ENCODE measurements at regions not wholly inside any gene's neighbourhood (a gene's known extent, or its start where the extent isn't known, plus 50 kb on each side); places are given as distances from the start of the nearest gene placed in this dataset.

GRCh38 chr2:192444286-192444838 lies 249.6 kb upstream of the TMEFF2 start (continued):
- TF ChIP-seq CTBP2 (IDR thresholded peaks at IDR 0.05; ENCODE audit: borderline replicate concordance, insufficient read depth, insufficient read length, low read length): no peak
- TF ChIP-seq SIRT6 (IDR thresholded peaks at IDR 0.05; ENCODE audit: low read length): no peak
- no peak for TF ChIP-seq GABPA (IDR thresholded peaks at IDR 0.05; ENCODE audit: borderline replicate concordance, insufficient read depth, low read length)
- no peak for TF ChIP-seq CBX8 (IDR thresholded peaks at IDR 0.05; ENCODE audit: borderline replicate concordance, low read depth, low read length)
- TF ChIP-seq CHD1 (IDR thresholded peaks at IDR 0.05; ENCODE audit: low read depth, low read length): no peak
- no peak for TF ChIP-seq E2F6 (IDR thresholded peaks at IDR 0.05)
